ENCODE measurements at regions not wholly inside any gene's neighbourhood (a gene's known extent, or its start where the extent isn't known, plus 50 kb on each side); places are given as distances from the start of the nearest gene placed in this dataset.

- no peaks in the 10 kb centered on the region for H3K27me3 ChIP-seq (replicated peaks in 1 of 4; ENCODE audit: control extremely low read depth in 1 of 4, control insufficient read depth in 3 of 4, insufficient read depth in 4 of 4, low read length in 3 of 4)
- no peak for TF ChIP-seq CTCF (IDR thresholded peaks at IDR 0.05)
- no peak for TF ChIP-seq EZH2 (IDR thresholded peaks at IDR 0.05; ENCODE audit: borderline replicate concordance, insufficient read depth, low read depth, low read length, poor library complexity, severe bottlenecking)
- no peaks in the 10 kb centered on the region for H4K20me1 ChIP-seq (ENCODE audit: control insufficient read depth, insufficient read depth, low read length, poor library complexity, severe bottlenecking)
- H3K27me3 Mint-ChIP-seq = no peaks in the 10 kb centered on the region
- ATAC-seq (ENCODE audit: low read depth) (no peak), DNase-seq (no peak)
- ChIA-PET CTCF (no interaction called here), POLR2A (no interaction called here)
- H3K27ac ChIP-seq (ENCODE audit: low read length in 2 of 2) = no peak overlapping the region
- H3K9ac ChIP-seq (ENCODE audit: low read length) = no peak overlapping the region
- H3K27ac Mint-ChIP-seq = no peak overlapping the region
- intact Hi-C loops (cut with micrococcal nuclease) = no loop called here
- no peaks in the 10 kb centered on the region for H3K4me1 Mint-ChIP-seq
- 87% methylated on average over 3 of the region's 7 CpGs for WGBS (ENCODE audit: insufficient coverage)
- peaks cover 4% of the 10 kb centered on the region for H3K9me3 Mint-ChIP-seq (ENCODE audit: insufficient read depth)
- no peaks in the 10 kb centered on the region for H3K4me1 ChIP-seq (ENCODE audit: control insufficient read depth in 2 of 2, insufficient read depth in 2 of 2, low read length in 2 of 2)
- no peak overlapping the region for H3K4me2 ChIP-seq (replicated peaks; ENCODE audit: low read depth, low read length, poor library complexity, severe bottlenecking)
- no peaks in the 10 kb centered on the region for H3K79me2 ChIP-seq (ENCODE audit: control insufficient read depth, insufficient read depth, low read length)
- H3K36me3 ChIP-seq (replicated peaks in 1 of 2; ENCODE audit: control extremely low read depth in 1 of 2, control insufficient read depth in 1 of 2, extremely low read depth in 1 of 2, insufficient read depth in 2 of 2, low read length in 1 of 2) = no peaks in the 10 kb centered on the region
- H3K4me3 ChIP-seq (ENCODE audit: control extremely low read depth in 1 of 5, extremely low read depth in 1 of 5, insufficient read depth in 1 of 5, low read depth in 2 of 5, low read length in 4 of 5) = no peak overlapping the region
- peaks cover 0 to 6% (median 2%) of the 10 kb centered on the region in 3 donors for H3K9me3 ChIP-seq (ENCODE audit: control extremely low read depth in 1 of 3, control insufficient read depth in 2 of 3, insufficient read depth in 1 of 3, low read length in 2 of 3)
- no peak overlapping the region for H3K4me3 Mint-ChIP-seq
- no peak overlapping the region for H2AFZ ChIP-seq (ENCODE audit: insufficient read depth, low read depth, low read length, poor library complexity, severe bottlenecking)
Measured at GRCh38 chr5:4309026-4309425, 713.4 kb downstream of the IRX1 start.

GRCh38 chr5:4313138-4313537 lies 717.5 kb downstream of the IRX1 start:
- no peaks in the 10 kb centered on the region for H4K20me1 ChIP-seq (ENCODE audit: control insufficient read depth, insufficient read depth, low read length, poor library complexity, severe bottlenecking)
- CTCF ChIA-PET = no interaction called here
- H2AFZ ChIP-seq (ENCODE audit: insufficient read depth, low read depth, low read length, poor library complexity, severe bottlenecking) = no peak overlapping the region

More at GRCh38 chr5:4313138-4313537, 717.5 kb downstream of the IRX1 start:
- intact Hi-C loops (cut with micrococcal nuclease) = no loop called here
- ATAC-seq (ENCODE audit: low read depth) (no peak), DNase-seq (no peak)
- no peaks in the 10 kb centered on the region for H3K27me3 ChIP-seq (replicated peaks in 1 of 4; ENCODE audit: control extremely low read depth in 1 of 4, control insufficient read depth in 3 of 4, insufficient read depth in 4 of 4, low read length in 3 of 4)
- H3K9ac ChIP-seq (ENCODE audit: low read length) = no peak overlapping the region
- Mint-ChIP-seq H3K4me3 (no peak overlapping the region), H3K27me3 (no peaks in the 10 kb centered on the region), H3K27ac (no peak overlapping the region), H3K4me1 (no peaks in the 10 kb centered on the region), H3K9me3 (ENCODE audit: insufficient read depth) (peaks cover 2% of the 10 kb centered on the region)
- TF ChIP-seq EZH2 (IDR thresholded peaks at IDR 0.05; ENCODE audit: borderline replicate concordance, insufficient read depth, low read depth, low read length, poor library complexity, severe bottlenecking) = no peak
- TF ChIP-seq CTCF (IDR thresholded peaks at IDR 0.05) = no peak
- no peak overlapping the region for H3K4me2 ChIP-seq (replicated peaks; ENCODE audit: low read depth, low read length, poor library complexity, severe bottlenecking)
- WGBS (ENCODE audit: insufficient coverage) = no CpG with 5 or more reads among the region's 5 CpGs
- H3K79me2 ChIP-seq (ENCODE audit: control insufficient read depth, insufficient read depth, low read length) = no peaks in the 10 kb centered on the region
- POLR2A ChIA-PET = no interaction called here
- no peaks in the 10 kb centered on the region for H3K4me1 ChIP-seq (ENCODE audit: control insufficient read depth in 2 of 2, insufficient read depth in 2 of 2, low read length in 2 of 2)
- H3K4me3 ChIP-seq (ENCODE audit: control extremely low read depth in 1 of 5, extremely low read depth in 1 of 5, insufficient read depth in 1 of 5, low read depth in 2 of 5, low read length in 4 of 5) = no peak overlapping the region
- H3K27ac ChIP-seq (ENCODE audit: low read length in 2 of 2) = no peak overlapping the region
- H3K36me3 ChIP-seq (replicated peaks in 1 of 2; ENCODE audit: control extremely low read depth in 1 of 2, control insufficient read depth in 1 of 2, extremely low read depth in 1 of 2, insufficient read depth in 2 of 2, low read length in 1 of 2) = no peaks in the 10 kb centered on the region
- H3K9me3 ChIP-seq (ENCODE audit: control extremely low read depth in 1 of 3, control insufficient read depth in 2 of 3, insufficient read depth in 1 of 3, low read length in 2 of 3) = peaks cover 0 to 6% (median 0%) of the 10 kb centered on the region in 3 donors
